ENCODE measurements at regions not wholly inside any gene's neighbourhood (a gene's known extent, or its start where the extent isn't known, plus 50 kb on each side); places are given as distances from the start of the nearest gene placed in this dataset.

- TF ChIP-seq, protein P1, sequence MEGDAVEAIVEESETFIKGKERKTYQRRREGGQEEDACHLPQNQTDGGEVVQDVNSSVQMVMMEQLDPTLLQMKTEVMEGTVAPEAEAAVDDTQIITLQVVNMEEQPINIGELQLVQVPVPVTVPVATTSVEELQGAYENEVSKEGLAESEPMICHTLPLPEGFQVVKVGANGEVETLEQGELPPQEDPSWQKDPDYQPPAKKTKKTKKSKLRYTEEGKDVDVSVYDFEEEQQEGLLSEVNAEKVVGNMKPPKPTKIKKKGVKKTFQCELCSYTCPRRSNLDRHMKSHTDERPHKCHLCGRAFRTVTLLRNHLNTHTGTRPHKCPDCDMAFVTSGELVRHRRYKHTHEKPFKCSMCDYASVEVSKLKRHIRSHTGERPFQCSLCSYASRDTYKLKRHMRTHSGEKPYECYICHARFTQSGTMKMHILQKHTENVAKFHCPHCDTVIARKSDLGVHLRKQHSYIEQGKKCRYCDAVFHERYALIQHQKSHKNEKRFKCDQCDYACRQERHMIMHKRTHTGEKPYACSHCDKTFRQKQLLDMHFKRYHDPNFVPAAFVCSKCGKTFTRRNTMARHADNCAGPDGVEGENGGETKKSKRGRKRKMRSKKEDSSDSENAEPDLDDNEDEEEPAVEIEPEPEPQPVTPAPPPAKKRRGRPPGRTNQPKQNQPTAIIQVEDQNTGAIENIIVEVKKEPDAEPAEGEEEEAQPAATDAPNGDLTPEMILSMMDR (conservative IDR thresholded peaks at IDR 0.05; ENCODE audit: low read depth, low read length) = no peak
- no peak for TF ChIP-seq EZH2 (IDR thresholded peaks at IDR 0.05; ENCODE audit: borderline replicate concordance, low read depth, low read length, poor library complexity, severe bottlenecking)
These were observed 82.0 kb downstream of the CNTN3 start for GRCh38 chr3:74532446-74532845.
